GM12892 (cell line): ENCODE measurements at regions not wholly inside any gene's neighbourhood (a gene's known extent, or its start where the extent isn't known, plus 50 kb on each side); places are given as distances from the start of the nearest gene placed in this dataset.

Experiments
- POLR2A ChIP-seq: IDR thresholded peaks from 2 replicates; pipeline ENCODE4 v1.6.1; 2011; ENCODE audit warnings: low read depth, low read length, control low read depth
- POLR2AphosphoS5 ChIP-seq: IDR thresholded peaks from 2 replicates; pipeline ENCODE4 v1.6.1; 2011; ENCODE audit warnings: low read depth, low read length, control low read depth

DNA sequence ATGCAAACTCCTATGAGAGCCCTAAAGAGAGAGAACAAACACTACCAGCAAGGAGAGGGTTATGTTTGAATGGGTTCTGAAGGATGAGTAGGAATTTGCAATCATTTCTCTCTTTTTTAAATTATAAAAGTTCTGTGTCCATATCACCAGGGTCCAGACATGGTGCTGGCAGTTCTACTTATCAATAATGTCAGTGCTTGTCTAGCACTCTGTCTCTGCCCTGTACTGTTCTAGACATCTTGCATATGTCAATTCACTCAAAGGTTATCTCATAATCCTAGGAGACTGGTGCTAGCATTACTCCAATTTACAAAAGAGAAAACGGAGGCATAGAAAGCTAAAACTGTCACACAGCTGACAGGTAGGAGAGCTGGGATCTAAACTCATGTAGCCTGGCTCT, 101.3 kb downstream of the VEGFA start:
- TF ChIP-seq POLR2AphosphoS5 (no peak), POLR2A (no peak)
